Mesenchymal stem cell (in vitro differentiated cells and primary cell): ENCODE measurements at regions not wholly inside any gene's neighbourhood (a gene's known extent, or its start where the extent isn't known, plus 50 kb on each side); places are given as distances from the start of the nearest gene placed in this dataset.

ENCODE experiments used
- DNase-seq: peaks from one replicate; pipeline ENCODE4 v3.0.0-alpha.2; 2013
- H2AFZ ChIP-seq: one replicate; pipeline ENCODE4 v1.6.1; 2013; ENCODE audit warnings: low read depth, mild to moderate bottlenecking, control low read depth, inconsistent platforms, low read length, moderate library complexity
- H2AK5ac ChIP-seq: 2 replicates; pipeline ENCODE4 v1.6.1; 2013; ENCODE audit warnings: low read length, moderate library complexity, mild to moderate bottlenecking, inconsistent platforms; ENCODE audit not compliant: severe bottlenecking
- H2BK120ac ChIP-seq: one replicate; pipeline ENCODE4 v1.6.1; 2013; ENCODE audit warnings: low read depth, mild to moderate bottlenecking, inconsistent platforms, low read length, moderate library complexity
- H2BK12ac ChIP-seq, 2 experiments: one replicate each; pipeline ENCODE4 v1.6.1; 2013; ENCODE audit warnings: inconsistent platforms in 2 of 2, low read length in 2 of 2, mild to moderate bottlenecking in 2 of 2, moderate library complexity in 2 of 2, control low read depth in 1 of 2
- H2BK15ac ChIP-seq: one replicate; pipeline ENCODE4 v1.6.1; 2013; ENCODE audit warnings: mild to moderate bottlenecking, low read depth, inconsistent platforms; ENCODE audit not compliant: poor library complexity, severe bottlenecking
- H2BK5ac ChIP-seq: 2 replicates; pipeline ENCODE4 v1.6.1; 2013; ENCODE audit warnings: low read depth, mild to moderate bottlenecking, low read length, control low read depth, inconsistent platforms; ENCODE audit not compliant: poor library complexity, severe bottlenecking
- H3K14ac ChIP-seq, 2 experiments: one replicate each; pipeline ENCODE4 v1.6.1; 2013; ENCODE audit warnings: inconsistent platforms in 2 of 2, low read length in 2 of 2, control low read depth in 1 of 2, mild to moderate bottlenecking in 1 of 2, moderate library complexity in 1 of 2
- H3K18ac ChIP-seq, 2 experiments: one replicate each; pipeline ENCODE4 v1.6.1; 2013; ENCODE audit warnings: inconsistent platforms in 2 of 2, low read length in 2 of 2, control low read depth in 1 of 2, low read depth in 1 of 2, mild to moderate bottlenecking in 1 of 2
- H3K23ac ChIP-seq, 2 experiments: one replicate each; pipeline ENCODE4 v1.6.1; 2013; ENCODE audit warnings: inconsistent platforms in 2 of 2, low read length in 2 of 2, mild to moderate bottlenecking in 2 of 2, moderate library complexity in 2 of 2, control low read depth in 1 of 2
- H3K27ac ChIP-seq: 2 replicates; pipeline ENCODE4 v1.5.1; 2013; ENCODE audit warnings: mild to moderate bottlenecking, moderate library complexity, low read length, control low read depth, inconsistent platforms; ENCODE audit not compliant: poor library complexity, severe bottlenecking
- H3K27me3 ChIP-seq, 2 experiments: 2 replicates each; pipeline versions ENCODE4 v1.6.1 to v1.7.0; 2013; ENCODE audit warnings: low read length in 2 of 2, mild to moderate bottlenecking in 2 of 2, moderate library complexity in 2 of 2, control low read depth in 1 of 2, inconsistent platforms in 1 of 2; ENCODE audit not compliant: control insufficient read depth in 1 of 2, insufficient read depth in 1 of 2
- H3K36me3 ChIP-seq, 2 experiments: 2 replicates each; pipeline versions ENCODE4 v1.6.1 to v1.7.0; 2013; ENCODE audit warnings: low read length in 2 of 2, control low read depth in 1 of 2, inconsistent platforms in 1 of 2, low read depth in 1 of 2, mild to moderate bottlenecking in 1 of 2; ENCODE audit not compliant: insufficient read depth in 2 of 2, control insufficient read depth in 1 of 2
- H3K4ac ChIP-seq, 2 experiments: one replicate each; pipeline ENCODE4 v1.6.1; 2013; ENCODE audit warnings: inconsistent platforms in 2 of 2, low read length in 2 of 2, mild to moderate bottlenecking in 2 of 2, moderate library complexity in 2 of 2, control low read depth in 1 of 2, low read depth in 1 of 2
- H3K4me1 ChIP-seq: 2 replicates; pipeline ENCODE4 v1.6.1; 2013; ENCODE audit warnings: low read depth, low read length, control low read depth; ENCODE audit not compliant: control insufficient read depth, insufficient read depth
- H3K4me2 ChIP-seq: 2 replicates; pipeline ENCODE4 v1.6.1; 2013; ENCODE audit warnings: low read length, mild to moderate bottlenecking, inconsistent platforms; ENCODE audit not compliant: poor library complexity, severe bottlenecking
- H3K4me3 ChIP-seq, 2 experiments: 2 replicates each; pipeline versions ENCODE4 v1.5.1 to v1.7.0; 2013; ENCODE audit warnings: low read length in 2 of 2, mild to moderate bottlenecking in 2 of 2, control low read depth in 1 of 2, low read depth in 1 of 2; ENCODE audit not compliant: insufficient read depth in 1 of 2
- H3K79me1 ChIP-seq: replicated peaks from 2 replicates; pipeline ENCODE4 v1.6.1; 2013; ENCODE audit warnings: mild to moderate bottlenecking, control low read depth, low read length, inconsistent platforms; ENCODE audit not compliant: poor library complexity, severe bottlenecking
- H3K9ac ChIP-seq: 2 replicates; pipeline ENCODE4 v1.7.0; 2013; ENCODE audit warnings: mild to moderate bottlenecking, low read length, moderate library complexity
- H3K9me3 ChIP-seq: 2 replicates; pipeline ENCODE4 v1.7.0; 2013; ENCODE audit warnings: mild to moderate bottlenecking, low read length; ENCODE audit not compliant: control insufficient read depth
- H4K8ac ChIP-seq: one replicate; pipeline ENCODE4 v1.6.1; 2013; ENCODE audit warnings: inconsistent platforms, mild to moderate bottlenecking, low read length, moderate library complexity
- H4K91ac ChIP-seq: one replicate; pipeline ENCODE4 v1.6.1; 2013; ENCODE audit warnings: mild to moderate bottlenecking, low read length, inconsistent platforms
- WGBS: methylation state at CpG from one replicate; pipeline ENCODE4 v1.1.7; 2013; ENCODE audit warnings: mixed read lengths; 5-methylcytosine and 5-hydroxymethylcytosine counted together

- WGBS = 33% methylated on average over 2 of the region's 2 CpGs
- H2AK5ac ChIP-seq = no peak overlapping the region
- no peak overlapping the region for H2BK15ac ChIP-seq
- no peaks in the 10 kb centered on the region for H3K79me1 ChIP-seq
- H2BK5ac ChIP-seq = no peak overlapping the region
- no peak overlapping the region for H3K4me2 ChIP-seq
- H3K9me3 ChIP-seq = no peaks in the 10 kb centered on the region
- no peak overlapping the region for H3K4ac ChIP-seq
- no peak overlapping the region for H2AFZ ChIP-seq
- DNase-seq = no peak
- no peak overlapping the region for H2BK12ac ChIP-seq
- H3K4me3 ChIP-seq = no peak overlapping the region
- H3K36me3 ChIP-seq = no peaks in the 10 kb centered on the region
- no peak overlapping the region for H2BK120ac ChIP-seq
- H4K8ac ChIP-seq = no peak overlapping the region
- H3K23ac ChIP-seq = no peak overlapping the region
- H3K27ac ChIP-seq = no peak overlapping the region
- no peak overlapping the region for H4K91ac ChIP-seq
- H3K9ac ChIP-seq = no peak overlapping the region
- H3K14ac ChIP-seq = no peak overlapping the region
- H3K27me3 ChIP-seq = no peaks in the 10 kb centered on the region
- H3K4me1 ChIP-seq = peaks cover 2% of the 10 kb centered on the region
- H3K18ac ChIP-seq = no peak overlapping the region
Measured at GRCh38 chr10:84848967-84849366, 520.6 kb downstream of the CCSER2 start.

DNA sequence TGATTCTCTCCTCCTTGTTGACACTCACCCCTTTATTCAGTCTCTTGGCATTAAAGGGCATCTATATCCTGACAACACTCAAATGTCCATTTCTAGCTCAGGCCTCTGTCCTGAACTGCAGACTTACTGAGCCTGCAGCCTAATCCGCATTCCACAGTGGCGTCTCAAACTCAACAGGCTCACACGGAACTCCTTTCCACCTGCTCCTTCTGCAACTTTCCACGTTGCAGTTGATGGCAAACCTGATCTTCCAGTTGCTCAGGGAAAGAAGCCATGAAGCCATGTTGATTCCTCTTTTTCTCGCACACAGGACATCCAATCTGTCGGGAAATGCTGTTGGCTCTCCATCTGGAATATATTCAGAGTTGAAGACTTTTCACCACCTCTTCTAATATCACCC, 522.4 kb downstream of the CCSER2 start:
- Histone ChIP-seq H3K4me1 (peaks cover 2% of the 10 kb centered on the region), H2BK12ac (no peak overlapping the region), H3K4me3 (no peak overlapping the region), H3K18ac (no peak overlapping the region), H3K9ac (no peak overlapping the region), H2BK5ac (no peak overlapping the region), H3K27me3 (no peaks in the 10 kb centered on the region), H3K79me1 (no peaks in the 10 kb centered on the region), H3K4ac (no peak overlapping the region), H2BK15ac (no peak overlapping the region), H3K14ac (no peak overlapping the region), H4K91ac (no peak overlapping the region), H4K8ac (no peak overlapping the region), H3K23ac (no peak overlapping the region), H3K36me3 (no peaks in the 10 kb centered on the region), H3K9me3 (no peaks in the 10 kb centered on the region), H2AK5ac (no peak overlapping the region), H2AFZ (no peak overlapping the region), H3K27ac (no peak overlapping the region), H2BK120ac (no peak overlapping the region), H3K4me2 (no peak overlapping the region)
- WGBS = 82% methylated on average over 6 of the region's 6 CpGs
- DNase-seq = no peak

DNA sequence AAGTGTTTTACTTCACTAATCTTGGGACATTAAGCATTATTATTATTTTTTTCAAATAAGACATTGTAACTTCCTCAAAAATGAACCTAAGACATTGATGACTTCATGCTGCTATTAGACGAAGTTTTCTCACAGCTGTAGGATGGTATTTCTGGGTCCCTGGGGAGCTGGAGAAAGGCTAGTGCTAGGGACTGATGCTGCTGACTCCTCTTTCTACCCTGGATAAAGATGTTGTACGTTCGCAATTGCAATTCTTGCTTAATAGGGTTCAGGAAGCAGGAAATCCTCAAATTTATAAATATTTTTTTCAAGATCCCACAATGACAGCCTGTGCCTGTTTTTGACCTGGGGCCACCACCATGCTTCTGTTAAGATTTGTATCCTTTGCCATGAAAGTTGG, 526.0 kb downstream of the CCSER2 start:
- H3K79me1 ChIP-seq = no peaks in the 10 kb centered on the region
- H3K9ac ChIP-seq = no peak overlapping the region
- 20% methylated on average over 1 of the region's 3 CpGs for WGBS
- H3K14ac ChIP-seq = no peak overlapping the region
- DNase-seq = no peak
- peaks cover 2% of the 10 kb centered on the region for H3K4me1 ChIP-seq
- no peak overlapping the region for H2AK5ac ChIP-seq
- no peak overlapping the region for H2BK12ac ChIP-seq
- H3K27me3 ChIP-seq = no peaks in the 10 kb centered on the region
- H3K9me3 ChIP-seq = peaks cover 1% of the 10 kb centered on the region
- no peak overlapping the region for H3K4ac ChIP-seq
- no peak overlapping the region for H3K4me3 ChIP-seq
- H4K91ac ChIP-seq = no peak overlapping the region
- H2BK120ac ChIP-seq = no peak overlapping the region
- H3K27ac ChIP-seq = no peak overlapping the region
- no peak overlapping the region for H4K8ac ChIP-seq
- no peak overlapping the region for H3K4me2 ChIP-seq
- H3K18ac ChIP-seq = no peak overlapping the region
- H3K36me3 ChIP-seq = no peaks in the 10 kb centered on the region
- no peak overlapping the region for H2BK15ac ChIP-seq
- no peak overlapping the region for H2BK5ac ChIP-seq
- no peak overlapping the region for H2AFZ ChIP-seq
- no peak overlapping the region for H3K23ac ChIP-seq

DNA sequence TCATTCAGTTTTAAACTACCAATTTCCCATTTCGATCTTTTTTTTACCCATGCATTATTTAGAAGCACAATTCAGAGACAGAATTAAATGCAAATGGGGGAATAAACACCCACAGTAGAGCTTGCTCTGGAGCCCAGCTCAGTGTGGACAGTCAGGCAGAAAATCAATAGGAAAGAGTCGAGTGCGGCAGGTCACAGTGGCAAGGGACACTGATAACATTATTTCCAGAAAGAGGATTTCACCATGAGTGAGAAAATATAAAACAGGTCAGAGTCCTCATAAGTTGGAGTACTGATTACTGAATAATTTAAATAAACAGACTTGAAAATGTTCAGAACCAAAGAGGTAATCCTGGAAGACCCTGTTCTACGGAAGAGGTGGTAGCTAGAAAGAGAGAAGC, 532.5 kb downstream of the CCSER2 start:
- H3K36me3 ChIP-seq = no peaks in the 10 kb centered on the region
- H3K4me1 ChIP-seq = no peaks in the 10 kb centered on the region
- no peaks in the 10 kb centered on the region for H3K27me3 ChIP-seq
- no peak overlapping the region for H3K27ac ChIP-seq
- no peak overlapping the region for H2BK120ac ChIP-seq
- H3K23ac ChIP-seq = no peak overlapping the region
- H3K14ac ChIP-seq = no peak overlapping the region
- no peak overlapping the region for H2BK12ac ChIP-seq
- peaks cover 24% of the 10 kb centered on the region for H3K9me3 ChIP-seq
- H2AK5ac ChIP-seq = no peak overlapping the region
- no peak overlapping the region for H3K4me3 ChIP-seq
- no peak overlapping the region for H2BK15ac ChIP-seq
- 90% methylated on average over 4 of the region's 4 CpGs for WGBS
- no peak overlapping the region for H2AFZ ChIP-seq
- no peak overlapping the region for H4K8ac ChIP-seq
- no peak overlapping the region for H4K91ac ChIP-seq
- DNase-seq = no peak
- H3K4me2 ChIP-seq = no peak overlapping the region
- no peak overlapping the region for H3K9ac ChIP-seq
- H3K4ac ChIP-seq = no peak overlapping the region
- H3K79me1 ChIP-seq = no peaks in the 10 kb centered on the region
- no peak overlapping the region for H3K18ac ChIP-seq
- H2BK5ac ChIP-seq = no peak overlapping the region
